Ascending aorta (tissue), 2 donors: ENCODE measurements at regions not wholly inside any gene's neighbourhood (a gene's known extent, or its start where the extent isn't known, plus 50 kb on each side); places are given as distances from the start of the nearest gene placed in this dataset.

Experiments
- DNase-seq, 2 donors: peaks; one replicate each; pipeline ENCODE4 v3.0.0-alpha.2; 2019; ENCODE audit warnings: low spot score in 2 of 2
- H3K27ac ChIP-seq, 2 donors: fragments of 200-600 bp; sonication (generic); one replicate each; pipeline ENCODE4 v1.5.1; 2016 to 2017; ENCODE audit warnings: mild to moderate bottlenecking in 1 of 2
- H3K27me3 ChIP-seq: fragments of 200-600 bp; sonication (generic); one replicate; pipeline ENCODE4 v1.5.1; 2017
- H3K36me3 ChIP-seq, 2 donors: fragments of 200-600 bp; sonication (generic); one replicate each; pipeline ENCODE4 v1.5.1; 2016
- H3K4me1 ChIP-seq, 2 donors: fragments of 200-600 bp; sonication (generic); one replicate each; pipeline ENCODE4 v1.5.1; 2016 to 2017; ENCODE audit warnings: mild to moderate bottlenecking in 1 of 2
- H3K4me3 ChIP-seq, 2 donors: fragments of 200-600 bp; sonication (generic); one replicate each; pipeline ENCODE4 v1.5.1; 2016 to 2017; ENCODE audit warnings: mild to moderate bottlenecking in 1 of 2
- H3K9me3 ChIP-seq, 2 donors: fragments of 200-600 bp; sonication (generic); one replicate each; pipeline ENCODE4 v1.5.1; 2016
- intact Hi-C: fragments of 100-400 bp; cut with DNase I; formaldehyde crosslinking; loops from one replicate; pipeline ENCODE4 v1.15.1; 2023
- TF ChIP-seq, protein P1 (sequence below), 3 experiments: fragments of 200-600 bp in 2 of 3; fragments of 450-650 bp in 1 of 3; sonication (generic) in 2 of 3; IDR thresholded peaks; one replicate each; pipeline ENCODE4 v1.5.1; 2016 to 2019; ENCODE audit warnings: antibody characterized with exemption in 3 of 3, mild to moderate bottlenecking in 1 of 3, moderate library complexity in 1 of 3

DNA sequence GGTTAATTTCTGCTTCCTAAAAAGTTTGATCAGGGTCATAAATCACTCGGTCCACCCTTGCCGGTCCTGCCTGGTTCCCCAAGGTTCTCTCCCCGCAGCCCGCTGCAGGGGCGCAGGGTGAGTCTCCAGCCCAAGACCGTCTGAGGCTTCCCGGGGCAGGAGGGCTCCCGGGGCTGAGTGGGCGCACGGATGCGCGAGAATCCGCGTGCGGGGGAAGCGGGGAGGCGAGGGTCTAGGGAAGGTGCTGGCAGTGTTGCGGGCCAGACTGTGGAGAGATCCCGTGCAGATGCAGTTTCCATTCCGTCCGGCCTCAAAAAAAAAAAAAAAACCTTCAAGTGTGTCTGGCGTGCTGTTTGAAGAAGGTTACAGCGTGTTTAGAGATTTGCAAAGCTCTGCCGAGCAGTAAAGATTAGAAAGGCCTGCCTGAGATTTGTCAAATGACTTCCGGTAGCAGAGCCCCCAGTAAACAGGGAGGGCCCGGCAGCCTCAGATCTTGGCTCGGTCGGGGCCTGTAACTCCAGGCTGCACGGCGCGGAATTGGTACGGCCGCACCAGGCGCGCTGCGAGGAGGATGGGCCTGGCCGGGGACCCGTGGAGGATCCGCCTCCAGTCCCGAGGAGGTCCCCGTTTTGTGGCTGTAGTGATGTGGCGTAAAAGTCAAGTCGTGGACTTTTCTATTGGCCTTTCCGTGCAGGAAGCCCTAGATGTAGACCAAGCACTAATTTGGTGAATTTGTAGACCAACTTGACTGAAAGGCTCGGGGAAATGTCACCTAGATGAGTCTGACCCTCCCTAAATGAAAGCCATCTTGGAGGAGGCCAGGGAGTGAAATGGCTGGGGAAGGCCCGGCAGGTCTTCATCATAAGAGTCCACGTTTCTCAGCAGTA is 293.2 kb upstream of the NFE2L3 start:
- peaks cover 3 to 5% of the 10 kb centered on the region in 2 donors for H3K9me3 ChIP-seq
- no peaks in the 10 kb centered on the region for H3K4me1 ChIP-seq
- H3K36me3 ChIP-seq: no peaks in the 10 kb centered on the region
- H3K4me3 ChIP-seq: no peak overlapping the region
- intact Hi-C loops: loop anchor here (5.0 to 10.0 kb wide), 7 partner anchors 94 to 1299 kb away; partner anchors contain the start of genes CBX3, HNRNPA2B1, HOXA5 and HOXA7
- DNase-seq: no peak
- H3K27ac ChIP-seq: no peak overlapping the region
- TF ChIP-seq, protein P1, sequence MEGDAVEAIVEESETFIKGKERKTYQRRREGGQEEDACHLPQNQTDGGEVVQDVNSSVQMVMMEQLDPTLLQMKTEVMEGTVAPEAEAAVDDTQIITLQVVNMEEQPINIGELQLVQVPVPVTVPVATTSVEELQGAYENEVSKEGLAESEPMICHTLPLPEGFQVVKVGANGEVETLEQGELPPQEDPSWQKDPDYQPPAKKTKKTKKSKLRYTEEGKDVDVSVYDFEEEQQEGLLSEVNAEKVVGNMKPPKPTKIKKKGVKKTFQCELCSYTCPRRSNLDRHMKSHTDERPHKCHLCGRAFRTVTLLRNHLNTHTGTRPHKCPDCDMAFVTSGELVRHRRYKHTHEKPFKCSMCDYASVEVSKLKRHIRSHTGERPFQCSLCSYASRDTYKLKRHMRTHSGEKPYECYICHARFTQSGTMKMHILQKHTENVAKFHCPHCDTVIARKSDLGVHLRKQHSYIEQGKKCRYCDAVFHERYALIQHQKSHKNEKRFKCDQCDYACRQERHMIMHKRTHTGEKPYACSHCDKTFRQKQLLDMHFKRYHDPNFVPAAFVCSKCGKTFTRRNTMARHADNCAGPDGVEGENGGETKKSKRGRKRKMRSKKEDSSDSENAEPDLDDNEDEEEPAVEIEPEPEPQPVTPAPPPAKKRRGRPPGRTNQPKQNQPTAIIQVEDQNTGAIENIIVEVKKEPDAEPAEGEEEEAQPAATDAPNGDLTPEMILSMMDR (IDR thresholded peaks at IDR 0.05): no peak
- H3K27me3 ChIP-seq: peaks cover 27% of the 10 kb centered on the region

DNA sequence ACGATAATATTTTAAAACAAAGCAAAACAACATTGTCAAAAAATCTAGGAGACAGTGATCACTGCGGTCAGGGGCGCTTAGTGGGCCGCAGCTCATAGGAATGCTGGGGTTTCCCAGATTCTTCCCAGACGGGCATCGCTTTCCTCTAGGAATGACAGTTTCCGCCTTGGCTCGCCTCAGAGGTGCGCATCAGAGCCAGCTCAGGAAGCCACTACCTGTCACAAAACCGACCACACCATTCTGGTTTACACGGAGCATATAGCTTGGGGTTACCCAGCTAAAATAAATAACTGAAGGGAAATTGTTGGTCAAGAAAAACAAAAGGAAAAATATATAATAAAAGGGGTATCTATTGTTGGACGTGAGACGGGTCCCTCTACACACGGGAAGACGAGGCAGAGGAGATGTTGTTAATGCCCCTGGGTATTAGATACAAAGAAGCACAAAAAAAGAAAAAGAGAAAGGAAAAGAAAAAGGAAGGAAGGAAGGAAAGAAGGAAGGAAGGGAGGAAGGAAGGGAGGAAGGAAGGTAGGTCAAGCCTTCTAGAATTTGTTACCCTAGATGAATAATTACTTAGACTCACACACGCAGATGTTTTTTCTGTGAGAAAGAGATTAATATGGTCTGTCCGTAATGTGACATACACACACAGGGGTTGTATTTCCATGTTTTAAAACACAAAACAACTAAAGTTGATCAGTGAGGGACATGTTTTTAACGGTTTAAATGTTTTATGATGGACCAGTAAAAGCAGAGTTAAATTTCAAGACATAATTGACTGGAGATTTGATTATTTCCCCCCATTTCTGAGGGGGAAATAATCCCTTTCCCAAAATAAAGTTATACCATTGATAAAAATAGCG is 292.4 kb upstream of the NFE2L3 start:
- Histone ChIP-seq H3K27ac (no peak overlapping the region), H3K4me1 (no peaks in the 10 kb centered on the region), H3K36me3 (no peaks in the 10 kb centered on the region), H3K4me3 (no peak overlapping the region), H3K9me3 (peaks cover 3 to 5% of the 10 kb centered on the region in 2 donors), H3K27me3 (peaks cover 27% of the 10 kb centered on the region)
- DNase-seq: no peak
- TF ChIP-seq, protein P1 (IDR thresholded peaks at IDR 0.05): no peak
- intact Hi-C loops: loop anchor here (5.0 to 10.0 kb wide), 7 partner anchors 93 to 1298 kb away; partner anchors contain the start of genes CBX3, HNRNPA2B1, HOXA5 and HOXA7

DNA sequence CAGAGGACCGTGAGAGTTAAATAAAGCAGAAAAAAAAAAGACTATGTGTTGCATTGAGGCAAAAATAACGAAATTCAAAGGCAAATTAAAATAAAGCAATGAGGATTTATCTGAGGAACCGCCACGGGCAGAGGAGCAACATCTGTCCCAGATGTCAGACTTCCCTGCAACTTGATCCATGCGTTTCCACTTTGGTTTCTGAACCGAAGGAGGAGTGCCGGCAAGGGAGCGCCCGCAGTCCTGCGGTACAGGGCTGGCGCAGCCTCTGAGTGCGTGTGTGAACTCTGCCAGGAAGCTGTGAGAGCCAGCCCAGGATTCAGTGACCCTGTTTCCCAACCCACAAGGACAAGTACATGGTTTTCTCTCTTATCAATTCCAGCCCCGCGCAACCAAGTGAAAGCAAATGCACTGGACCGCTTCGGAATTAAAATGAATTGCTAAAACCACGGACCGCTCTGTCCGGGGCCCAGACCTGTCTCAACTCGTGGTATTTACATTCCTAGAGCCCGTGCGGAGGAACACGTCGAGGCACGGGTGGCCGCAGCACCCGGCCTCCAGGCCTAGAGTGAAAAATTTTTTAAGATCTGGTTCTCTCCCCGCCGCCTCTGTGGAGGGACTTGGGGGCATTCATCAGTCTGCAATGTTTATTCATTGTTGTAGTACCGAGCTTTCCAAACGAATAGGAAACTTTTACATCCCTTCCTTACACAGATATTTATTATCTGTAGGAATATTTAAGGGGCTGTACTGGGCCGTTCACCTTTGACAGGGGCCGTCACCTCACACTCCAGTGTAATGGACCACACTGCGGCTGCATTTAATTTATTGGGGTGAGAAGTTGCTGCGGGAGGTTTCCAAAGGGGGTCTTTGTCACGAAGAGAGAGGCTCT is 291.5 kb upstream of the NFE2L3 start:
- H3K4me1 ChIP-seq: no peaks in the 10 kb centered on the region
- H3K27ac ChIP-seq: no peak overlapping the region
- no peaks in the 10 kb centered on the region for H3K36me3 ChIP-seq
- intact Hi-C loops: no loop called here
- DNase-seq: no peak
- H3K9me3 ChIP-seq: peaks cover 3 to 5% of the 10 kb centered on the region in 2 donors
- no peak overlapping the region for H3K4me3 ChIP-seq
- TF ChIP-seq, protein P1 (IDR thresholded peaks at IDR 0.05): no peak
- H3K27me3 ChIP-seq: peaks cover 30% of the 10 kb centered on the region

DNA sequence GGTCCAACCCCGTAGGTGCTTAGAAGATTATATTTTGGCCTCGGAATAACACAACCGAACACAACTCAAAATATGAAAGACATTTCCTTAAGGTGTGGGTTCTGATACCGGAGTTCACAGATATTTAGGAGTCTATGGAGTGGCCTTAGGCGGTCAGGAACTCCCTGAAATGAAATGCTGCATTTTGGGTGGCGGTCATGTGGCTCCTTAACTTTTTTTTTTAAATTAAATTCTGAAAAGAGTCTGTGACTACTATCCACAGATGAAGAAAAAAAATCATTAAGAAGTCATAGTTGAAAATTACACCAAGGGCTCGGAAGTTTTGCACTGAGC is 290.9 kb upstream of the NFE2L3 start:
- Histone ChIP-seq H3K36me3 (no peaks in the 10 kb centered on the region), H3K9me3 (peaks cover 3 to 5% of the 10 kb centered on the region in 2 donors), H3K27me3 (peaks cover 37% of the 10 kb centered on the region), H3K27ac (no peak overlapping the region), H3K4me1 (no peaks in the 10 kb centered on the region), H3K4me3 (no peak overlapping the region)
- intact Hi-C loops: no loop called here
- TF ChIP-seq, protein P1 (IDR thresholded peaks at IDR 0.05): no peak
- no peak for DNase-seq
